H9 (cell line): ENCODE measurements at regions not wholly inside any gene's neighbourhood (a gene's known extent, or its start where the extent isn't known, plus 50 kb on each side); places are given as distances from the start of the nearest gene placed in this dataset.

Experiments
- DNase-seq: peaks from one replicate; pipeline ENCODE4 v3.0.0-alpha.2; 2017
- H2AFZ ChIP-seq: one replicate; pipeline ENCODE4 v1.6.1; 2013; ENCODE audit warnings: mild to moderate bottlenecking, low read length, control low read depth, moderate library complexity
- H2AK5ac ChIP-seq: 2 replicates; pipeline ENCODE4 v1.6.1; 2013; ENCODE audit warnings: low read length, control low read depth, mixed read lengths; ENCODE audit not compliant: insufficient read length
- H2BK120ac ChIP-seq: one replicate; pipeline ENCODE4 v1.6.1; 2013; ENCODE audit warnings: low read depth, mild to moderate bottlenecking, low read length, control low read depth, inconsistent platforms; ENCODE audit not compliant: poor library complexity, severe bottlenecking
- H2BK12ac ChIP-seq: 2 replicates; pipeline ENCODE4 v1.6.1; 2013; ENCODE audit warnings: low read length, control low read depth, mixed read lengths, low read depth; ENCODE audit not compliant: insufficient read length
- H2BK15ac ChIP-seq: 2 replicates; pipeline ENCODE4 v1.6.1; 2013; ENCODE audit warnings: low read depth, low read length, control low read depth
- H2BK20ac ChIP-seq: one replicate; pipeline ENCODE4 v1.6.1; 2013; ENCODE audit warnings: low read depth, mild to moderate bottlenecking, low read length, control low read depth, inconsistent platforms; ENCODE audit not compliant: poor library complexity, severe bottlenecking
- H2BK5ac ChIP-seq: 2 replicates; pipeline ENCODE4 v1.6.1; 2013; ENCODE audit warnings: low read length, control low read depth, mixed read lengths; ENCODE audit not compliant: insufficient read length
- H3K14ac ChIP-seq: 2 replicates; pipeline ENCODE4 v1.6.1; 2013; ENCODE audit warnings: low read length, control low read depth; ENCODE audit not compliant: insufficient read depth
- H3K18ac ChIP-seq: 2 replicates; pipeline ENCODE4 v1.6.1; 2013; ENCODE audit warnings: low read depth, mild to moderate bottlenecking, mixed read lengths, low read length, control low read depth; ENCODE audit not compliant: insufficient read length
- H3K23ac ChIP-seq: 2 replicates; pipeline ENCODE4 v1.6.1; 2013; ENCODE audit warnings: low read length, control low read depth, mixed read lengths, low read depth; ENCODE audit not compliant: insufficient read length
- H3K23me2 ChIP-seq: 2 replicates; pipeline ENCODE4 v1.6.1; 2013; ENCODE audit warnings: low read depth, mild to moderate bottlenecking, mixed read lengths, low read length, control low read depth; ENCODE audit not compliant: insufficient read length, poor library complexity, severe bottlenecking
- H3K27ac ChIP-seq: 2 replicates; pipeline ENCODE4 v1.5.1; 2013; ENCODE audit warnings: low read length, control low read depth, mixed read lengths, low read depth; ENCODE audit not compliant: insufficient read length
- H3K27me3 ChIP-seq: 2 replicates; pipeline ENCODE4 v1.6.1; 2013; ENCODE audit warnings: low read length, control low read depth, inconsistent platforms; ENCODE audit not compliant: insufficient read depth
- H3K4ac ChIP-seq: 2 replicates; pipeline ENCODE4 v1.6.1; 2013; ENCODE audit warnings: low read depth, mild to moderate bottlenecking, control low read depth, inconsistent platforms, low read length, moderate library complexity
- H3K4me1 ChIP-seq: 2 replicates; pipeline ENCODE4 v1.6.1; 2013; ENCODE audit warnings: low read length, control low read depth, inconsistent platforms; ENCODE audit not compliant: insufficient read depth
- H3K4me2 ChIP-seq: 2 replicates; pipeline ENCODE4 v1.6.1; 2013; ENCODE audit warnings: low read length, control low read depth, mixed read lengths; ENCODE audit not compliant: insufficient read length, insufficient read depth
- H3K56ac ChIP-seq: 2 replicates; pipeline ENCODE4 v1.6.1; 2013; ENCODE audit warnings: low read depth, mild to moderate bottlenecking, mixed read lengths, low read length, control low read depth; ENCODE audit not compliant: insufficient read length
- H3K79me1 ChIP-seq: 2 replicates; pipeline ENCODE4 v1.6.1; 2013; ENCODE audit warnings: low read depth, mild to moderate bottlenecking, moderate library complexity, low read length, control low read depth, inconsistent platforms; ENCODE audit not compliant: insufficient read depth, poor library complexity, severe bottlenecking
- H3K79me2 ChIP-seq: 2 replicates; pipeline ENCODE4 v1.6.1; 2013; ENCODE audit warnings: low read length, control low read depth, inconsistent platforms; ENCODE audit not compliant: insufficient read depth
- H3K9ac ChIP-seq: 2 replicates; pipeline ENCODE4 v1.6.1; 2013; ENCODE audit warnings: low read length, control low read depth, mixed read lengths; ENCODE audit not compliant: insufficient read length; ENCODE audit errors: extremely low read depth
- H3K9me3 ChIP-seq: one replicate; pipeline ENCODE4 v1.6.1; 2013; ENCODE audit warnings: low read depth, low read length, inconsistent platforms; ENCODE audit not compliant: control insufficient read depth
- H3T11ph ChIP-seq: one replicate; pipeline ENCODE4 v1.6.1; 2013; ENCODE audit warnings: mild to moderate bottlenecking, low read length, control low read depth, inconsistent platforms
- H4K20me1 ChIP-seq: one replicate; pipeline ENCODE4 v1.6.1; 2013; ENCODE audit not compliant: control insufficient read depth, insufficient read length, insufficient read depth
- H4K5ac ChIP-seq: 2 replicates; pipeline ENCODE4 v1.6.1; 2013; ENCODE audit warnings: low read depth, mild to moderate bottlenecking, mixed read lengths, low read length, control low read depth; ENCODE audit not compliant: insufficient read length
- H4K8ac ChIP-seq: replicated peaks from 2 replicates; pipeline ENCODE4 v1.6.1; 2013; ENCODE audit warnings: low read length, control low read depth, mixed read lengths, low read depth; ENCODE audit not compliant: insufficient read length
- H4K91ac ChIP-seq: 2 replicates; pipeline ENCODE4 v1.6.1; 2013; ENCODE audit warnings: low read depth, mild to moderate bottlenecking, moderate library complexity, mixed read lengths, low read length, control low read depth; ENCODE audit not compliant: insufficient read length
- H3K27ac Mint-ChIP-seq, 3 experiments: 2 replicates in 2 of 3; 3 replicates in 1 of 3; pipeline ENCODE4 v1.8.0; 2020 to 2021; ENCODE audit warnings: mixed read lengths in 3 of 3, mild to moderate bottlenecking in 1 of 3, moderate library complexity in 1 of 3
- H3K27me3 Mint-ChIP-seq: 2 replicates; pipeline ENCODE4 v1.8.0; 2021; ENCODE audit warnings: low read depth, mild to moderate bottlenecking, moderate library complexity, mixed read lengths
- H3K36me3 Mint-ChIP-seq, 3 experiments: 2 replicates in 2 of 3; 3 replicates in 1 of 3; pipeline ENCODE4 v1.8.0; 2020 to 2021; ENCODE audit warnings: low read depth in 3 of 3, mixed read lengths in 3 of 3; ENCODE audit not compliant: insufficient read depth in 1 of 3
- H3K4me1 Mint-ChIP-seq, 2 experiments: 2 replicates each; pipeline ENCODE4 v1.8.0; 2020; ENCODE audit warnings: mixed read lengths in 2 of 2
- H3K4me3 Mint-ChIP-seq, 2 experiments: 2 replicates in 1 of 2; 3 replicates in 1 of 2; pipeline ENCODE4 v1.8.0; 2020 to 2021; ENCODE audit warnings: mild to moderate bottlenecking in 2 of 2, mixed read lengths in 2 of 2, moderate library complexity in 1 of 2
- H3K9me3 Mint-ChIP-seq, 2 experiments: 2 replicates in 1 of 2; 3 replicates in 1 of 2; pipeline ENCODE4 v1.8.0; 2020; ENCODE audit warnings: mild to moderate bottlenecking in 2 of 2, mixed read lengths in 2 of 2, moderate library complexity in 1 of 2
- WGBS: extraction: QIAGEN DNeasy Blood & Tissue Kit; methylation state at CpG from one replicate; pipeline ENCODE4 v1.1.7; 2013; ENCODE audit warnings: missing lambda C conversion rate, low lambda C conversion rate, mixed read lengths; ENCODE audit not compliant: insufficient read length; ENCODE audit errors: extremely low coverage; 5-methylcytosine and 5-hydroxymethylcytosine counted together
- TF ChIP-seq, protein P1 (sequence below): fragments of 200-600 bp; sonication (generic); conservative IDR thresholded peaks from 3 replicates; pipeline ENCODE4 v1.8.0; 2021; ENCODE audit warnings: antibody characterized with exemption, mild to moderate bottlenecking

DNA sequence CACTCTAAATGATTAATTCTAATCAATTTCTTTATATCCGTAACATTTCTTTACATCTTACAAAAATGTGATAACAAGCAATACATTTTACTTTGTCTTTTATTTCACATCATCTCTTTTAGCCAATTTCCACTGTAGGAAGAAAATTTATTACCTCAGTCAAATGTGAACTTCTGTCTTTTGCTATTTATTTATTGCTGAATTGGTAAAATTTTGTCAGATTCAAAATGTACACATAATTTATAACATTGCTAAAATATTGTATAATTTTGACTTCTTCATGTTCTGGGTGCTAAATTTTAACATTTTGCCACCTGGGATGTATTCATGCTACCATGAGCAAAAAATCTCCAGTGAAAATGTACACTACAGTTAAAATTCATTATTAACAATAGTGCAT is 158.0 kb downstream of the HGF start:
- H3K9me3 Mint-ChIP-seq = no peaks in the 10 kb centered on the region
- Histone ChIP-seq H4K20me1 (no peaks in the 10 kb centered on the region), H3K4me2 (no peak overlapping the region), H4K5ac (no peak overlapping the region), H3K4ac (no peak overlapping the region), H2BK120ac (no peak overlapping the region), H2AFZ (no peak overlapping the region), H2AK5ac (no peak overlapping the region), H3K56ac (no peak overlapping the region), H3K23ac (no peak overlapping the region), H2BK5ac (no peak overlapping the region), H3T11ph (no peak overlapping the region), H3K23me2 (no peaks in the 10 kb centered on the region), H3K27ac (no peak overlapping the region), H4K8ac (no peak overlapping the region), H3K27me3 (no peaks in the 10 kb centered on the region), H2BK15ac (no peak overlapping the region), H2BK20ac (no peak overlapping the region), H3K4me1 (no peaks in the 10 kb centered on the region), H2BK12ac (no peak overlapping the region), H4K91ac (no peak overlapping the region), H3K79me1 (no peaks in the 10 kb centered on the region), H3K9ac (no peak overlapping the region), H3K14ac (no peak overlapping the region), H3K9me3 (no peaks in the 10 kb centered on the region), H3K79me2 (no peaks in the 10 kb centered on the region), H3K18ac (no peak overlapping the region)
- H3K27me3 Mint-ChIP-seq = no peaks in the 10 kb centered on the region
- WGBS = 100% methylated on average over 1 of the region's 1 CpG
- H3K36me3 Mint-ChIP-seq = no peaks in the 10 kb centered on the region
- H3K4me1 Mint-ChIP-seq = no peaks in the 10 kb centered on the region
- DNase-seq = no peak
- no peak overlapping the region for H3K4me3 Mint-ChIP-seq
- TF ChIP-seq, protein P1, sequence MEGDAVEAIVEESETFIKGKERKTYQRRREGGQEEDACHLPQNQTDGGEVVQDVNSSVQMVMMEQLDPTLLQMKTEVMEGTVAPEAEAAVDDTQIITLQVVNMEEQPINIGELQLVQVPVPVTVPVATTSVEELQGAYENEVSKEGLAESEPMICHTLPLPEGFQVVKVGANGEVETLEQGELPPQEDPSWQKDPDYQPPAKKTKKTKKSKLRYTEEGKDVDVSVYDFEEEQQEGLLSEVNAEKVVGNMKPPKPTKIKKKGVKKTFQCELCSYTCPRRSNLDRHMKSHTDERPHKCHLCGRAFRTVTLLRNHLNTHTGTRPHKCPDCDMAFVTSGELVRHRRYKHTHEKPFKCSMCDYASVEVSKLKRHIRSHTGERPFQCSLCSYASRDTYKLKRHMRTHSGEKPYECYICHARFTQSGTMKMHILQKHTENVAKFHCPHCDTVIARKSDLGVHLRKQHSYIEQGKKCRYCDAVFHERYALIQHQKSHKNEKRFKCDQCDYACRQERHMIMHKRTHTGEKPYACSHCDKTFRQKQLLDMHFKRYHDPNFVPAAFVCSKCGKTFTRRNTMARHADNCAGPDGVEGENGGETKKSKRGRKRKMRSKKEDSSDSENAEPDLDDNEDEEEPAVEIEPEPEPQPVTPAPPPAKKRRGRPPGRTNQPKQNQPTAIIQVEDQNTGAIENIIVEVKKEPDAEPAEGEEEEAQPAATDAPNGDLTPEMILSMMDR = no peak
- H3K27ac Mint-ChIP-seq = no peak overlapping the region
